Myocyte (in vitro differentiated cells): ENCODE measurements at regions not wholly inside any gene's neighbourhood (a gene's known extent, or its start where the extent isn't known, plus 50 kb on each side); places are given as distances from the start of the nearest gene placed in this dataset.
"Not testable (repeated sequence)": the region's sequence is repeated elsewhere in the genome, so short reads cannot be mapped to it uniquely, and the experiment has no call there.

ENCODE experiments used
- DNase-seq: peaks from one replicate; pipeline ENCODE4 v3.0.0-alpha.2; 2012; ENCODE audit warnings: low read depth

DNA sequence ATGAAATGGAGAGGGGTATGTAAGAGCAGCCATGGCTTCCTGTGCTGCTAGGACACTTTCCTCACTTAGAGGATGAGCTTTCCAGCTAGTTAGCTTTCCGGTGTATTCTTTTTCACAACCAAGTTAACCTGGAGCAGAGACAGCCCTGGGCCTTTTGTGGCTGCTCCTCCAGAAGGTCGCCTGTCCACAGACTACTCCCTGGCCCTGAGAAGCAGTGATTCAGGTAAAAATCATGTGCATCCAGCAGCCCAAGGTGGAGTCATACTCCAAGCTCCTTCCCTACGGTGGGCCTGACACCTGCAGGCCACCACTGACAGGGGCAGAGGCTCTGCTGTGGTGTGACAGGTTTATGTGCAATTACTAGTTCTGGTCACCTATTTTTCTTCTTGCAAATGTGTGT lies 187.2 kb downstream of the ANKRD30B start:
- no peak for DNase-seq

GRCh38 chr18:14936313-14936712 lies 188.3 kb downstream of the ANKRD30B start:
- no peak for DNase-seq

GRCh38 chr18:14937271-14937670 lies 189.3 kb downstream of the ANKRD30B start:
- no peak for DNase-seq

- no peak for DNase-seq
Observed at GRCh38 chr18:14939141-14939540, 191.2 kb downstream of the ANKRD30B start.

- DNase-seq, result not testable (repeated sequence)
Observed at GRCh38 chr18:14940106-14940505, 192.1 kb downstream of the ANKRD30B start.

GRCh38 chr18:14940735-14941134 lies 192.8 kb downstream of the ANKRD30B start:
- DNase-seq, result no peak

GRCh38 chr18:14941256-14941655 lies 193.3 kb downstream of the ANKRD30B start:
- DNase-seq, result peak; percentile 64

DNA sequence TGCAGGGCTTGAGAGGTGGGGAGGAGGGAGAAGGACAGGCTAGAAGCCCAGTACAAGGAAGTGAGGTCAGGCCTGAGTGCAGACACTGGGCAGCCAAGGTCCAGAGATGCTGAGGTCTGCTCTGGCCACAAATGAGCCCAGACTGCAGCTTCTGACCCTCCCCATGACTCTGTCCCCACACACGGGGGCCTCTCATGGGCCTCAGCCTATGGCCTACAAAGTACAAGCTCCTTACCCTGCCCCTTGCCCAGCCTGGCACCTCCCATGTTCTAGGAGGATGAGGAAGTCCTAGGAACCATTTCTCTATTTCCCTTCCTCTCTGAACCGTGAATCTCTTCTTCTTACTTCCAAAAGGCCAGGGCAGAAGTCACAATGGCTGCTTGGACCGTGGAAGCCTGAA lies 193.8 kb downstream of the ANKRD30B start:
- no peak for DNase-seq

GRCh38 chr18:14942275-14942674 lies 194.3 kb downstream of the ANKRD30B start:
- no peak for DNase-seq

DNA sequence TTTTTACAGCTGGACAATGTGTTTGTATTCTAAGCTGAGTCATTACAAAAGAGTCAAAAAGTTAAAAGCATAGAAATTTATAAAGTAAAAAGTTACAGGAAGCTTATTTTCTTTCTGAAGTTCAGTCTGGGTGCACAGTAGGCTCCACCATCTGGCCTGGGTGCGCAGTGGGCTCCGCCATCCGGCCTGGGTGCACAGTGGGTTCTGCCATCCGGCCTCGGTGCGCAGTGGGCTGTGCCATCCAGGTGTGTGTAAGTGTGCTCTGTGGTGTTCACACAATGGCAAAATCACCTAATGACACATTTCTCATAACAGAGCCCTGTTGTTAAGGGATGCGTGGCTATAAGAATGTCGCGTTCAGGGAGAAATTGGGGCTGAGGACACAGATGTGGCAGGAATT lies 195.5 kb downstream of the ANKRD30B start:
- no peak for DNase-seq

DNA sequence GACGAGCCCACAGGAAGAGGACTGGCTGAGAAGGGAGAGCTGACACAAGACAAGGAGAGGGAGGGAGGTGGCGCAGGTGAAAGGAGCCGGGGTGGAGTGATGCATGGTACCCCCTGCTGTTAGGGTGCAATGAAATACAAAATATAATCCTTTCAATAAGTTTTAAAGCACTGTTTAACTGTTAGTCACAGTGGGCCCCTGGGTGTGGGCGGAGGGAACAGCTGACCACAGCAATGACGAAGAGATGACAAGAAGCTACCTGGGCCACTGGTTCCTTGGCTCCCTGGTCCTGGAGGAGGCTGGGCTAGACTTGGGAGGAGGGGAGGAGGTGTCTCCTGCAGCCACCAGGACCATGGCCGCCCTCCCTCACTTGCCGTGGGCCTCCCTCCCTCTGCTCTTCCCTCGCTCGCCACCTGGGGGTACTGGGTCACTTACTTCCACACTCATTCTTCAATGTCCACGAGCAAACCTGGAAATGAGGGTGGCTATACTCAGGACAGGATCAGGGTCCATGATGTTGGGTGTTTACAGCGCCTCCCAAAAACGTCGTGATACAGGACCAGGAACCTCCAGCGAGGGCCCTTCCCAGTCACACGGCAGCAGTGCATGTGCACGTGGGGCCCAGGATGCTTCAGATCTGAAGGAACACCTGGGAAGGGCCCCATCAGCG lies 196.1 kb downstream of the ANKRD30B start:
- no peak for DNase-seq

GRCh38 chr18:14944838-14945237 lies 196.9 kb downstream of the ANKRD30B start:
- no peak for DNase-seq

DNA sequence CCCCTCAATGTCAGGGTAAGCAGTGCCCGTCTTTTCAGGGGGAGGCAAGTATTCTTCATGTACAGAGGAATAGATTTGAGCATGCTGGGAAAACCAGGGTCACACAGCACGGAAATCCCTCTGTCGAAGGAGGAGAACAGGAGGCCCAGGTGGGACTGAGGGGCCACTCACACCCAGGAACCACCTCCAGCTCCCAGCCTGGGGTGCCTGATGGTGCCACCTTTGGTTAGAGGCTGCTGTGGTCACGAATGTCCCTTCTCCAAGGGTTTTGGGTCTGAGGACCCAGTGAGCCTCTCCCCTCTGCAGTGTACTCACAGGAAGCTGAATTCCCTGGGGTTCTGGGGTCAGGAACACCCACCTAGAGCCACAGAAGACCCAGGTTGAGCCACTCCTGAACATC lies 197.3 kb downstream of the ANKRD30B start:
- DNase-seq, result no peak

DNA sequence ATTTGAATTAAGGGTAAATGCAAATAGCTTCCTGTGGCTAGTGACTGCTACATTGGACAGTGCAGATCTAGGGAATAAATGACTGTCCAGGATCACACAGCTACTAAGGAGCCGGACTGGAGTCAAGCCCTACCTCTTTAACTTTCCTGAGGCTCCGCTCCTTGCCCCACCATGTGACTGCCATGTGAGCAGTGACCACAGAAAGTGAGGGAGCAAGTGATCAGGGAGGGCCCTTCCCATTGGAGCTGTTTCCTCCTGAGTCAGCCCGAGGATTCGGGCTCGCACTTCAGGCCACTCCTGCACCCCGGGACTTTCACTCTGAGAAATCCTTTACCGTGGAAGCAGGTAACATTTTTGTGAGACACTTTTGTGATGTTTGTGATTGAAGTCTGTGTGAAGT lies 198.0 kb downstream of the ANKRD30B start:
- DNase-seq, result no peak

DNA sequence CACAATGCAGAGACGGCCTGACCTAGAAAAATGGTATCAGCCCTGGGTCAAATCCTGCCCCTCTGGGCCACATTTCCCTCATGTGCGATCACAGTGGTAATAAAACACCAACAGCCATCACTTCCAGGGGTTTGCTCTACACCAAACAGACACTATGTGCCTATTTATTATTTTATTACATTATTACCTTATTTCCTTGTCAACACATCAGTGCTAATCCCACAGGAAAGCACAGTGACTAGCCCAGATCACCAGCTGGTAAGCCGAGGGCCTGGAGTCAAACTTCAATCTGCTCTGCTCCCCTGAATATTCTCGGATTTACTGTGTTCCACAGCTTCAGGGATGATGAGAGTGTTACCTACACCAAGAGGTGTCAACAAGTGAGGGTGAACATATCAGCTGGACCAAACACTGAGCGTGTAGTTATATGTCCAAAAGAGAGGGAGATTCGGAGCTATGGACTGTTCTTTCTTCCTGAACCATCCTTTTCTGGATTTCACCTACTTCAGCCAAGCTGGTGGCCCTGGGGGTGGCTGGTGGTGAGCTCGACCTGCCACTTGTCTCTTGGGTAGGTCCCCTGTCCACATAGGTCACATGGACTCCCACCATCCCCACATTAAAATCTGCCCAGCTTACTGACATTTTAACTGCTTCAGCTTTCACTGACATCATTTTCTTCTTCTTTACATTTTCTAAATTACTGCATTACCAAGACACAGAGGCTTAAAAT lies 198.9 kb downstream of the ANKRD30B start:
- not testable (repeated sequence) for DNase-seq

GRCh38 chr18:14947482-14948162 lies 199.7 kb downstream of the ANKRD30B start:
- DNase-seq, result peak; percentile 47

DNA sequence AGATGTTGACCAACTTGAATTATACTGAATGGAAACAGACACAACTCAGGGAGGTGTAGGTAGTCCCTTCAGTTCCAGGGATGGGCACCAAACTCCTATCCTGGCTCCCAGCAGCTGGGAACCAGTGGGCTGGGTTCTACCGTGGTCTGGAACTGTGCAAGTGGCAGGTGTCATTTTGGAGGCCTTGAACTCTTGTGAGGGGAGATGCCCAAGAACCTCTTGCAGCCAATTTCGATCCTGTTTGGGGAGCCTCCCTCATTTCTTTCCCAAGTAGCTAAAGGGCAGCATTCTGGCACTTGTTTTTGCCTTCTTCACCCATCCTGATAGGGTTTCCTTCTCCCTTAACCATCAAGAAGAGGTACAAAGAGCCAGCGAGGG lies 200.2 kb downstream of the ANKRD30B start:
- no peak for DNase-seq

DNA sequence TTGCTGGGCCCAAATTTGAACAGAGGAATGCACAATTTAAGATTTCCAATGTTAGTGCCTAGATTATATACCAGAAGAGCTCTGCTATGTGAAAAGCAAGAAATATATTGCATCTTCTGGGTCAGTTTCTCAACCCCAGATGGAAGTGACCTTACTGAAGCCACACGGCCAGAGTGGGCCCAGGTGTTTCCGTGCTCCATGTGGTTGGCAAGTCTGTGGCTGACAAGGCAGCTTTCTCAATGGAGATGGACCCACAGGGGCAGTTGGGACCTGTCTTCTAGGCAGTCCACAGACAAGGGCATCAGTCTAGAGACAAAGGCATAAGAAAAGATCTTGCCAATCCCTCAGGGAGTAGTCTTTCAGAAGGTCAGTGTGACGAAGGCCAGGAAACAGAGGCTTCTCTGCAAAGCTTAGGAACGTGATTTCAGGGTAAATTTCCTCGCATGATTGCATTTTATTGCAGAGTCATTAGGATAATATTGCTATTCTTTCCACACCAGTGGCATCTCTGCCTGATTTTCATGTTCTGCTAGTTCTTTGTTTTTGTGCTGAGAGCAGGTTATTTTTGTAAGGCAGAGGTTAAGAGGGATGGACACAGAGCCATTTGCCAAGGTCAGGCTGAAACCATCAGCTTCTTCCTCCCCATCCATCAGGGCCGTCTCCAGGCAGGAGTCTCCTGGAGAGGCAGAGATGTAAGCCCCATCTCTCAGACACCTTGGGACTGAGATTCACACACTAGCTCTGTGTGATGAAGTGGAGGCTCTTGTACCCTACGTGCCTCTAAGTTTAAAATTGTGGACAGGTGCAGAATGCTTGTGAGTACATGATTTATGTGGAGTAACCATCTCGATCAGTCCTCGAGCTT lies 202.1 kb downstream of the ANKRD30B start:
- DNase-seq, result no peak

DNA sequence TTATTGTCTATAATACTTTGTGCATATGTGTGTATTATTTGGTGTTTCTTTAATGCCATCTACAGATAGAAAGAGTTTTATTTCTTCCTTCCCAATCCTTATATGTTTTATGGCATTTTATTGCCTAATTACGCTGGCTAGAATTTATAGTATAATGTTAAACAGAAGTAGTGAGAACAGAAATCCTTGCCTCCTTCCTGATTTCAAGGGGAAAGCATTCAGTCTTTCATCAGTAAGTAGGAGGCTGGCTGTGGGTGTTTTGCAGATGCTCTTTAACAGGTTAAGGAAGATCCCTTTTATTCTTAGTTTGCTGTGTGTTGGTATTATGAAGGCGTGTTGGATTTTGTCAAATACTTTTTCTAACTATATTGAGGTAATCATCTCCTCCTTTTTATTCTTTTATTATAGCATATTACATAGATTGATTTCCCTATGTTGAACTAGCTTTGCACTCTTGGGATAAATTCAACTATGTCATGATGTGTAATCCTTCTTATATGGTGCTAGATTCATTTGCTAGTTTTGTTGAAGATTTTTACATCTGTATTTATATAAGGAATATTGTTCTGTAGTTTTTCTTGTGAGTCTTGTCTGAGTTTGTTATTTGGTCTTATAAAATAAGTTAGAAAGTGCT lies 204.6 kb downstream of the ANKRD30B start:
- DNase-seq, result not testable (repeated sequence)

GRCh38 chr18:14958701-14959100 lies 210.7 kb downstream of the ANKRD30B start:
- DNase-seq, result no peak

GRCh38 chr18:14959550-14959949 lies 211.6 kb downstream of the ANKRD30B start:
- no peak for DNase-seq
